ENCODE measurements at regions not wholly inside any gene's neighbourhood (a gene's known extent, or its start where the extent isn't known, plus 50 kb on each side); places are given as distances from the start of the nearest gene placed in this dataset.

DNA sequence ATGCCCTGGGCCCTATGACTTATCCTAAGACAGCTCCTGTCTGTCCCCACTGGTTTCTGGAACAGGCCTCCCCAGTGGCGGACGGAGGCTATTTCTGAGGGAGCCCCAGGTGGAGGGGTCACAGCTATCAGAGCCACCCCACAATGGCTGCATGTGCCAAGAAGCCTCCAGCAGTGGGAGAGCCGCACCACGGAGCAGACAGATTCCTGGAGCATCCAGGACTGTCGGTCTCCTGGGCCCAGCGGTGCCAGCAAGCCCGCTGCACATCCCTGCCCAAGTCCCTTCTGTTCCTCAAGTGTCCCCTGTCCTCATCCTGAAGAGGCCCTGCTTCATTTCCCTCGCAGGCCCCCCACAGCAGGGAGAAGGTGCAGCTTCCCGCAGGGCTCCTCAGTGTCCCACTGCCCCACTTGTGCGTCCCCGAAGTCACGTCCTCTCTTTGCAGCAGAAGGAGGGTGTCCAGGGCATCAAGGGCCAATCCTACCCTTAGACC lies 193.0 kb upstream of the SHH start:
- TF ChIP-seq TCF7L2 (IDR thresholded peaks at IDR 0.05; ENCODE audit: low read depth, low read length), result no peak
- TF ChIP-seq, protein P1, sequence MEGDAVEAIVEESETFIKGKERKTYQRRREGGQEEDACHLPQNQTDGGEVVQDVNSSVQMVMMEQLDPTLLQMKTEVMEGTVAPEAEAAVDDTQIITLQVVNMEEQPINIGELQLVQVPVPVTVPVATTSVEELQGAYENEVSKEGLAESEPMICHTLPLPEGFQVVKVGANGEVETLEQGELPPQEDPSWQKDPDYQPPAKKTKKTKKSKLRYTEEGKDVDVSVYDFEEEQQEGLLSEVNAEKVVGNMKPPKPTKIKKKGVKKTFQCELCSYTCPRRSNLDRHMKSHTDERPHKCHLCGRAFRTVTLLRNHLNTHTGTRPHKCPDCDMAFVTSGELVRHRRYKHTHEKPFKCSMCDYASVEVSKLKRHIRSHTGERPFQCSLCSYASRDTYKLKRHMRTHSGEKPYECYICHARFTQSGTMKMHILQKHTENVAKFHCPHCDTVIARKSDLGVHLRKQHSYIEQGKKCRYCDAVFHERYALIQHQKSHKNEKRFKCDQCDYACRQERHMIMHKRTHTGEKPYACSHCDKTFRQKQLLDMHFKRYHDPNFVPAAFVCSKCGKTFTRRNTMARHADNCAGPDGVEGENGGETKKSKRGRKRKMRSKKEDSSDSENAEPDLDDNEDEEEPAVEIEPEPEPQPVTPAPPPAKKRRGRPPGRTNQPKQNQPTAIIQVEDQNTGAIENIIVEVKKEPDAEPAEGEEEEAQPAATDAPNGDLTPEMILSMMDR (IDR thresholded peaks at IDR 0.05), result no peak
- TF ChIP-seq SIN3A (IDR thresholded peaks at IDR 0.05; ENCODE audit: borderline replicate concordance, insufficient read depth, low read depth, low read length), result no peak

Measured in Panc1 (cell line).